CD4-positive, alpha-beta memory T cell (primary cell): ENCODE measurements at regions not wholly inside any gene's neighbourhood (a gene's known extent, or its start where the extent isn't known, plus 50 kb on each side); places are given as distances from the start of the nearest gene placed in this dataset.
A peak's percentile ranks its signal among the peaks of the same experiment; 100 is the strongest.

Experiments
- CTCF ChIA-PET: fragments of 350-600 bp; sonication (Branson Sonifier 250); formaldehyde crosslinking; loops from one replicate; lab custom pipeline; 2021; ENCODE audit warnings: inconsistent platforms; ENCODE audit not compliant: partially characterized antibody; lab: Charles Lee
- POLR2A ChIA-PET: fragments of 350-600 bp; sonication (Branson Sonifier 250); formaldehyde crosslinking; loops from one replicate; lab custom pipeline; 2021; ENCODE audit not compliant: partially characterized antibody; lab: Charles Lee
- DNase-seq, 5 donors: peaks; one replicate each; pipeline versions ENCODE4 v3.0.0 to v3.0.0-alpha.2; 2020 to 2022; ENCODE audit warnings: mixed read lengths in 1 of 5
- H3K27ac ChIP-seq: one replicate; pipeline ENCODE4 v1.7.0; 2013; ENCODE audit warnings: low read depth, low read length
- H3K27me3 ChIP-seq: 2 replicates; pipeline ENCODE4 v1.7.0; 2013; ENCODE audit warnings: mild to moderate bottlenecking, low read length, moderate library complexity; ENCODE audit not compliant: insufficient read depth
- H3K36me3 ChIP-seq: 2 replicates; pipeline ENCODE4 v1.7.0; 2013; ENCODE audit warnings: mild to moderate bottlenecking, low read length, moderate library complexity; ENCODE audit not compliant: insufficient read depth
- H3K4me1 ChIP-seq: 2 replicates; pipeline ENCODE4 v1.7.0; 2013; ENCODE audit warnings: mild to moderate bottlenecking, low read length, moderate library complexity; ENCODE audit not compliant: insufficient read depth
- H3K4me3 ChIP-seq, 2 donors: one replicate each; pipeline ENCODE4 v1.7.0; 2013; ENCODE audit warnings: low read length in 2 of 2, mild to moderate bottlenecking in 1 of 2
- H3K9me3 ChIP-seq, 2 donors: one replicate each; pipeline ENCODE4 v1.7.0; 2013; ENCODE audit warnings: low read length in 2 of 2, control low read depth in 1 of 2; ENCODE audit not compliant: control insufficient read depth in 1 of 2
- H3K27ac Mint-ChIP-seq, 7 donors: one replicate each; pipeline ENCODE4 v1.8.0; 2020 to 2021; ENCODE audit warnings: mixed read lengths in 7 of 7, mild to moderate bottlenecking in 6 of 7, inconsistent platforms in 3 of 7, moderate library complexity in 3 of 7
- H3K27me3 Mint-ChIP-seq, 2 donors: one replicate each; pipeline ENCODE4 v1.8.0; 2020 to 2021; ENCODE audit warnings: mixed read lengths in 2 of 2
- H3K36me3 Mint-ChIP-seq, 2 donors: one replicate each; pipeline ENCODE4 v1.8.0; 2020 to 2021; ENCODE audit warnings: mixed read lengths in 2 of 2, inconsistent platforms in 1 of 2, mild to moderate bottlenecking in 1 of 2
- H3K4me1 Mint-ChIP-seq, 4 donors: one replicate each; pipeline ENCODE4 v1.8.0; 2020 to 2021; ENCODE audit warnings: mixed read lengths in 4 of 4, mild to moderate bottlenecking in 1 of 4
- H3K4me3 Mint-ChIP-seq, 8 donors: one replicate each; pipeline ENCODE4 v1.8.0; 2020 to 2021; ENCODE audit warnings: mixed read lengths in 8 of 8, mild to moderate bottlenecking in 7 of 8, moderate library complexity in 6 of 8, inconsistent platforms in 3 of 8
- H3K9me3 Mint-ChIP-seq, 8 donors: one replicate each; pipeline ENCODE4 v1.8.0; 2020 to 2021; ENCODE audit warnings: mixed read lengths in 8 of 8, mild to moderate bottlenecking in 5 of 8, inconsistent platforms in 3 of 8, moderate library complexity in 1 of 8
- intact Hi-C: fragments of 100-400 bp; cut with micrococcal nuclease; formaldehyde crosslinking; loops from one replicate; pipeline ENCODE4 v1.15.1; 2023

DNA sequence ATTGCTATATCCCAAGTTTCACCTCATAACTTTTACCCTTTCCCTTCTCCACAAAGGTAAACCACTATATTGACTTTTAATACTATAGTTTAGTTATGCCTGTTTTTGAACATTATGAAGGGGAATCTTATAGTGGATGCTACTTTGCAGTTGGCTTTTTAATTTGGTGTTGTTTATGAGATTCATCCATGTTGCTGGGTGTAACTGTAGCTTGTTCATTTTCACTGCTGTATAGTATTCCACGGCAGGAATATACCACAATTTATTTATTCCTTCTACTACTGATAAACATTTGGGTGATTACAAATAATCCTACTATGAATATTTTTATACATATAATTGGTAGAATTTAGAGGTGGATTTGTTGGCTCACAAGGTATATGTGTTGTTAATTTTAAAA is 88.4 kb upstream of the NALF2 start:
- Mint-ChIP-seq H3K4me3 (no peak overlapping the region), H3K27ac (no peak overlapping the region), H3K9me3 (peaks cover 0 to 4% (median 2%) of the 10 kb centered on the region in 8 donors), H3K4me1 (peaks cover 0 to 2% (median 0%) of the 10 kb centered on the region in 4 donors), H3K27me3 (no peaks in the 10 kb centered on the region), H3K36me3 (no peaks in the 10 kb centered on the region)
- intact Hi-C loops: no loop called here
- ChIA-PET POLR2A (no interaction called here), CTCF (interaction anchor here (0.7 kb wide), 1 partner anchor 9 kb away, joined by 3 read pairs; no protein-coding TSS in a partner anchor)
- no peaks in the 10 kb centered on the region for H3K9me3 ChIP-seq
- no peaks in the 10 kb centered on the region for H3K27me3 ChIP-seq
- DNase-seq: no peak
- no peak overlapping the region for H3K4me3 ChIP-seq
- H3K4me1 ChIP-seq: no peaks in the 10 kb centered on the region
- H3K36me3 ChIP-seq: no peaks in the 10 kb centered on the region
- H3K27ac ChIP-seq: no peak overlapping the region

- no peaks in the 10 kb centered on the region for H3K9me3 ChIP-seq
- H3K27me3 ChIP-seq: no peaks in the 10 kb centered on the region
- no peaks in the 10 kb centered on the region for H3K4me1 ChIP-seq
- ChIA-PET POLR2A (no interaction called here), CTCF (no interaction called here)
- DNase-seq: no peak
- Mint-ChIP-seq H3K9me3 (peaks cover 0 to 4% (median 2%) of the 10 kb centered on the region in 8 donors), H3K27me3 (no peaks in the 10 kb centered on the region), H3K4me3 (peak overlapping the region in 1 of 8 donors; percentile 26), H3K36me3 (no peaks in the 10 kb centered on the region), H3K27ac (no peak overlapping the region), H3K4me1 (peaks cover 0 to 5% (median 0%) of the 10 kb centered on the region in 4 donors)
- intact Hi-C loops: no loop called here
- H3K27ac ChIP-seq: no peak overlapping the region
- no peak overlapping the region for H3K4me3 ChIP-seq
- no peaks in the 10 kb centered on the region for H3K36me3 ChIP-seq
These were observed 91.5 kb upstream of the NALF2 start for GRCh38 chrX:69412661-69413060.

DNA sequence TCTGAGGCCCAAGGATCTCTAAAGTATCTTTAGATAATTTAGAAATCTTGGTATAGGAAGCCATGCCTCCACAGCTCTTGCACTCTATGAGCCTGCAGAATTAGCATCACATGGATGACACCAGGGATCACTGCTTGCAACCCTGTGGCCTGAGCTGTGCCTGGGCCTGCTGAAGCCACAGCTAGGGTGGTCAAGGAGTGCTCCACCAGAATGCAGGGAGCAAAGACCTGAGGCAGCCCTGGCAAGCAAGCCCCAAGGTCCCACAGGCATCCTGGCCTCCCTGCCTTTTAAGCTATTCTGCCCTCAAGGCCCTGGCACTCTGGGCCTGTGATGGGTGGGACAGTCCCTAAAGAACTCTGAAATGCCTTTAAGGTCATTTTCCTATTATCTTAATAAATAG is 105.2 kb upstream of the NALF2 start:
- POLR2A ChIA-PET: no interaction called here
- H3K27ac Mint-ChIP-seq: no peak overlapping the region
- Histone ChIP-seq H3K27me3 (no peaks in the 10 kb centered on the region), H3K4me1 (no peaks in the 10 kb centered on the region), H3K4me3 (no peak overlapping the region), H3K27ac (no peak overlapping the region), H3K9me3 (no peaks in the 10 kb centered on the region), H3K36me3 (no peaks in the 10 kb centered on the region)
- H3K27me3 Mint-ChIP-seq: peaks cover 0 to 2% of the 10 kb centered on the region in 2 donors
- no peaks in the 10 kb centered on the region for H3K4me1 Mint-ChIP-seq
- H3K36me3 Mint-ChIP-seq: no peaks in the 10 kb centered on the region
- no peak for DNase-seq
- H3K4me3 Mint-ChIP-seq: no peak overlapping the region
- intact Hi-C loops: no loop called here
- CTCF ChIA-PET: no interaction called here
- H3K9me3 Mint-ChIP-seq: no peaks in the 10 kb centered on the region

GRCh38 chrX:69396916-69397315 is 107.2 kb upstream of the NALF2 start:
- Mint-ChIP-seq H3K27me3 (peaks cover 0 to 2% of the 10 kb centered on the region in 2 donors), H3K27ac (no peak overlapping the region), H3K4me1 (no peaks in the 10 kb centered on the region), H3K9me3 (no peaks in the 10 kb centered on the region), H3K36me3 (no peaks in the 10 kb centered on the region), H3K4me3 (no peak overlapping the region)
- no peak for DNase-seq
- ChIA-PET CTCF (no interaction called here), POLR2A (no interaction called here)
- no peak overlapping the region for H3K27ac ChIP-seq
- H3K9me3 ChIP-seq: no peaks in the 10 kb centered on the region
- no peak overlapping the region for H3K4me3 ChIP-seq
- intact Hi-C loops: no loop called here
- H3K4me1 ChIP-seq: no peaks in the 10 kb centered on the region
- H3K36me3 ChIP-seq: no peaks in the 10 kb centered on the region
- no peaks in the 10 kb centered on the region for H3K27me3 ChIP-seq

DNA sequence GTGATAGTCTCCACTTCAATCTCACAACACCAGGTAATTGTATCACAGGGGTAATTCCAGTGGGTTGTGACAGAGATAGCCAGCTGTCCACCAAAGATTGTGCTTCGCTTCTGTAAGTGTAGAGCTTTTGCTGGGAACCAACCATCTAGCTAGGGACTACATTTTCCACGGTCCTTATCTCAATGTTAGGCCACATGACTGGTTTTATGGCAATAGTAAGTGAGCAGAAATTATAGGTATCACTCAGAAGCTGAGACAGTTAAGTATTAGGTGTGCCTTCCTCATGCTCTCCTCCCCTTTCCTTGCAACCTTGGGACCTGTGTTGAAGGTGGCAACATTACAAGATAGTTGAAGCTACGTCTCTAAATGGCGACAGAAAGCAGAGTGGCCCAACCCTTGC is 108.8 kb upstream of the NALF2 start:
- Mint-ChIP-seq H3K9me3 (no peaks in the 10 kb centered on the region), H3K27me3 (peaks cover 0 to 3% of the 10 kb centered on the region in 2 donors), H3K27ac (no peak overlapping the region), H3K4me3 (no peak overlapping the region), H3K36me3 (no peaks in the 10 kb centered on the region), H3K4me1 (no peaks in the 10 kb centered on the region)
- Histone ChIP-seq H3K4me1 (no peaks in the 10 kb centered on the region), H3K27ac (no peak overlapping the region), H3K9me3 (no peaks in the 10 kb centered on the region), H3K27me3 (no peaks in the 10 kb centered on the region), H3K36me3 (no peaks in the 10 kb centered on the region), H3K4me3 (no peak overlapping the region)
- CTCF ChIA-PET: no interaction called here
- no peak for DNase-seq
- POLR2A ChIA-PET: no interaction called here
- intact Hi-C loops: no loop called here

DNA sequence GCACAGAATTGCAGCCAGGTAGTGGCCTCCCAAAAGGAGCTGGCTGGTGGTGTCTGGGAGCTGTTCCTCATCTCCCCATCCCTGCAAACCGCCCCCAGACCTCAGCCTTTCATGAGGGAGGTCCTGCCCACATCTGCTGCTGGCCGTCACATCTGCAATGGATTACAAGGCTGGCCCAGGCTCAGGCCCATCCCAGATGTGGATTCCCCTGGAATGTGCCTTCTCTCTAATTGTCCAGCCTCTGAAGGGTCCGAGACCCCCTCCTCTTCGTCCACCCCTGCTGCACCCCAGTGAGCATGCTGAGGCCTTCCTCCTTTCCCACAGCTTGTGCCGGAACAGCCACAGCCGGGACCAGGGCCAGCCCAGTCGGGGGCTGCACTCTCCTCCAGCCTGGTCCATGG is 115.0 kb upstream of the NALF2 start:
- Histone ChIP-seq H3K4me3 (no peak overlapping the region), H3K27ac (no peak overlapping the region), H3K4me1 (no peaks in the 10 kb centered on the region), H3K27me3 (no peaks in the 10 kb centered on the region), H3K36me3 (no peaks in the 10 kb centered on the region), H3K9me3 (no peaks in the 10 kb centered on the region)
- intact Hi-C loops: no loop called here
- Mint-ChIP-seq H3K27me3 (peaks cover 2 to 3% of the 10 kb centered on the region in 2 donors), H3K27ac (no peak overlapping the region), H3K9me3 (no peaks in the 10 kb centered on the region), H3K36me3 (no peaks in the 10 kb centered on the region), H3K4me3 (no peak overlapping the region), H3K4me1 (peaks cover 0 to 3% (median 0%) of the 10 kb centered on the region in 4 donors)
- no peak for DNase-seq
- CTCF ChIA-PET: no interaction called here
- POLR2A ChIA-PET: no interaction called here

DNA sequence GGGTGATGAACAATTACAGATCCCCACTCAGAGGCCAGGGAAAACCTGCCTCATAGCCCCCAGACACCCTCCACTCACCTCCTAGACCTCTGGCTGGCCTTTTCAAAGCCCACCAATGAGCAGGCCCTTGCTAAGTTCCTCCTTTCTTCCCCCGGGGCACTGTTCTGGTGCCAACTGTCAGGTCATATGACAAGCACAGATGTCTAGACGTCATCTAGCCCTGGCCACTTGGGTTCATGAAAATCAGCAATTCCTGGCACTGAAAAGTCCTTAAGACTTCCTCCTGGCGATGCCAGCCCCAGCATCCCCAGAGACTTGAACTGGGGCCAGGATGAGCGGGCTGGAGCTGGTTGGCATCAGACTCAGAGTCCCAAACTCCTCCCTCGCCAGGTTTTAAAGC is 115.6 kb upstream of the NALF2 start:
- ChIA-PET CTCF (no interaction called here), POLR2A (no interaction called here)
- Histone ChIP-seq H3K27ac (no peak overlapping the region), H3K4me3 (no peak overlapping the region), H3K9me3 (no peaks in the 10 kb centered on the region), H3K27me3 (no peaks in the 10 kb centered on the region), H3K36me3 (no peaks in the 10 kb centered on the region), H3K4me1 (no peaks in the 10 kb centered on the region)
- no peak for DNase-seq
- Mint-ChIP-seq H3K27me3 (peaks cover 2 to 3% of the 10 kb centered on the region in 2 donors), H3K36me3 (no peaks in the 10 kb centered on the region), H3K4me3 (no peak overlapping the region), H3K4me1 (peaks cover 0 to 3% (median 0%) of the 10 kb centered on the region in 4 donors), H3K9me3 (no peaks in the 10 kb centered on the region), H3K27ac (no peak overlapping the region)
- intact Hi-C loops: no loop called here
